ENCODE measurements at regions not wholly inside any gene's neighbourhood (a gene's known extent, or its start where the extent isn't known, plus 50 kb on each side); places are given as distances from the start of the nearest gene placed in this dataset.

DNA sequence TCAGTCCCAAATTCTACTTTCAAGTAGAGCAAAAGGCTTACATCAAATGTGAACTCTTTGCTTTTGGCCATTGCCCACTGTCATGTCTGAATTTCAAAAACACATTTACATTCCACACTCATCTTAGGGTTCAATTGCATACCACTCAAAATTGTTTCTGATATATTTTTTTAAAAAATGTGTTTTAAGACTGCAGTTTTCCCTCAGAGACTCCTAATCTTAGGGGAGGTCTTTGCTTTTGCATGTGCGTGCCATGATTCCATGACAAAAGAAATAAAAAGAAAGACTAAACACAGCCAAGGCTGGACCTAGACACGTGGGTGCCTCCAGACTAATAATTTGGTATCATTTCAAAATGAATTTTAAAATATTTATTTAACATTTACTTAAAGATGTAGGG, 396.8 kb upstream of the RASGRP1 start:
- Histone ChIP-seq H3K4ac (ENCODE audit: low read length) (no peak overlapping the region), H3K23ac (ENCODE audit: low read depth, low read length, poor library complexity) (no peak overlapping the region), H3K4me2 (ENCODE audit: insufficient read depth, low read length, poor library complexity, severe bottlenecking) (no peak overlapping the region), H2BK12ac (ENCODE audit: low read length) (no peak overlapping the region), H3K27ac (replicated peaks; ENCODE audit: low read length) (no peak overlapping the region), H4K91ac (ENCODE audit: low read depth, low read length, poor library complexity) (no peak overlapping the region), H3K36me3 (replicated peaks in 1 of 2; ENCODE audit: control insufficient read depth in 2 of 2, insufficient read depth in 2 of 2, low read length in 2 of 2) (no peaks in the 10 kb centered on the region), H3K14ac (ENCODE audit: low read length) (no peak overlapping the region), H3K4me3 (ENCODE audit: low read length in 2 of 2) (no peak overlapping the region), H3K27me3 (ENCODE audit: control insufficient read depth in 3 of 3, insufficient read depth in 3 of 3, low read depth in 1 of 3, low read length in 3 of 3) (no peaks in the 10 kb centered on the region), H2AFZ (ENCODE audit: low read length) (no peak overlapping the region), H2BK5ac (ENCODE audit: low read length) (no peak overlapping the region), H3K18ac (ENCODE audit: low read length) (no peak overlapping the region), H3K4me1 (ENCODE audit: control insufficient read depth in 2 of 2, insufficient read depth in 1 of 2, low read depth in 1 of 2, low read length in 2 of 2) (no peaks in the 10 kb centered on the region), H2BK120ac (ENCODE audit: low read depth, low read length) (no peak overlapping the region), H3K9me3 (replicated peaks in 1 of 2; ENCODE audit: control insufficient read depth in 2 of 2, insufficient read depth in 1 of 2, low read depth in 1 of 2, low read length in 2 of 2) (no peaks in the 10 kb centered on the region), H2AK5ac (ENCODE audit: low read depth, low read length) (no peak overlapping the region), H2BK15ac (ENCODE audit: low read length) (no peak overlapping the region), H4K8ac (ENCODE audit: low read depth, low read length) (no peak overlapping the region), H3K79me1 (ENCODE audit: low read depth, low read length) (no peaks in the 10 kb centered on the region), H3K9ac (ENCODE audit: low read depth, low read length, poor library complexity) (no peak overlapping the region)
- WGBS, 2 donors (ENCODE audit: extremely low coverage in 2 of 2, insufficient read length in 2 of 2, insufficient replicate concordance in 1 of 2): no CpG with 5 or more reads among the region's 2 CpGs
- no peak for DNase-seq (ENCODE audit: low spot score)

DNA sequence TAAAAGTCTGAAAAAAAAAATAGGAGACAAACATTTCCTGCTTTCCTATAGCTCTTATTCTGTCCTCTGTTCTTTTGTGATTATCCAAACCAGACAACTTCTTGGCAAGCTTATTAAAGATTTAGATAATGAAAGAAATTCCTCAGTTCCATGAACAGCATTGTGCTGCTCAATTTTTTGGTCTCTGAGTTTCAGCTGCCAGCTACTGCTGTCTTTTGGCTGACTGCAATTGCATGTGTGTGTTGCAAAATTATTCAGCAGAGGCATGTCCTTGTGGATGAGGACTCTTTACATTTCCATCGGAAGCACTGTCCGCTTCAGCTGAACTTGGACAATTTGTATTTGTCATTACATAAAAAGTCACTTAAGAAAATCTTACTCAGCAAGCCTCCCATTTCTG, 397.3 kb upstream of the RASGRP1 start:
- no peak overlapping the region for H3K23ac ChIP-seq (ENCODE audit: low read depth, low read length, poor library complexity)
- no peaks in the 10 kb centered on the region for H3K36me3 ChIP-seq (replicated peaks in 1 of 2; ENCODE audit: control insufficient read depth in 2 of 2, insufficient read depth in 2 of 2, low read length in 2 of 2)
- no peak overlapping the region for H2AK5ac ChIP-seq (ENCODE audit: low read depth, low read length)
- H3K4me2 ChIP-seq (ENCODE audit: insufficient read depth, low read length, poor library complexity, severe bottlenecking): no peak overlapping the region
- H2BK120ac ChIP-seq (ENCODE audit: low read depth, low read length): no peak overlapping the region
- H3K4ac ChIP-seq (ENCODE audit: low read length): no peak overlapping the region
- H3K18ac ChIP-seq (ENCODE audit: low read length): no peak overlapping the region
- H2BK15ac ChIP-seq (ENCODE audit: low read length): no peak overlapping the region
- H3K9me3 ChIP-seq (replicated peaks in 1 of 2; ENCODE audit: control insufficient read depth in 2 of 2, insufficient read depth in 1 of 2, low read depth in 1 of 2, low read length in 2 of 2): no peaks in the 10 kb centered on the region
- H2BK12ac ChIP-seq (ENCODE audit: low read length): no peak overlapping the region
- H2BK5ac ChIP-seq (ENCODE audit: low read length): no peak overlapping the region
- H3K9ac ChIP-seq (ENCODE audit: low read depth, low read length, poor library complexity): no peak overlapping the region
- no peak overlapping the region for H2AFZ ChIP-seq (ENCODE audit: low read length)
- H3K27me3 ChIP-seq (ENCODE audit: control insufficient read depth in 3 of 3, insufficient read depth in 3 of 3, low read depth in 1 of 3, low read length in 3 of 3): no peaks in the 10 kb centered on the region
- no peak overlapping the region for H4K8ac ChIP-seq (ENCODE audit: low read depth, low read length)
- H3K4me3 ChIP-seq (ENCODE audit: low read length in 2 of 2): no peak overlapping the region
- H3K14ac ChIP-seq (ENCODE audit: low read length): no peak overlapping the region
- no peaks in the 10 kb centered on the region for H3K79me1 ChIP-seq (ENCODE audit: low read depth, low read length)
- no peak overlapping the region for H4K91ac ChIP-seq (ENCODE audit: low read depth, low read length, poor library complexity)
- DNase-seq (ENCODE audit: low spot score): no peak
- no CpG with 5 or more reads among the region's 2 CpGs for WGBS, 2 donors (ENCODE audit: extremely low coverage in 2 of 2, insufficient read length in 2 of 2, insufficient replicate concordance in 1 of 2)
- no peak overlapping the region for H3K27ac ChIP-seq (replicated peaks; ENCODE audit: low read length)
- H3K4me1 ChIP-seq (ENCODE audit: control insufficient read depth in 2 of 2, insufficient read depth in 1 of 2, low read depth in 1 of 2, low read length in 2 of 2): no peaks in the 10 kb centered on the region

DNA sequence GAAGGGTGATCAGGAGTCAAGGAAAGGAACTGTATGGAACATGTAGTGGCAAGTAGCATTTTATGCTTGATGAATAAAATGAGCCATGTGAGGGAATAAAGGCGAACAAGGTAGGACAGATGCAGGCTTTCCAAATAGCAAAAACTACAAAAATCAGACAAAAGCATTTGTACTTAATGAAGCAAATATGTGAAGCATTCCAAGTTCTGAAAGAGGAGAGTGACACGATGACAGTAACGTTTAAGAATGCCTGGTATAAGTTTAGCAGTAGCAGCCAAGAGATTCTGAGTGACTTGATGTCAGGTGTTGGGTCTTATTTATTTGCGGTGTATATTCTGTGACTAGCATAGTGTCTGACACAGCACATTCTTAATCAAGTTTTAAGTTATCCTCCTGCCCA, 408.2 kb upstream of the RASGRP1 start:
- Histone ChIP-seq H2AFZ (ENCODE audit: low read length) (no peak overlapping the region), H2BK120ac (ENCODE audit: low read depth, low read length) (no peak overlapping the region), H2BK15ac (ENCODE audit: low read length) (no peak overlapping the region), H3K4me3 (ENCODE audit: low read length in 2 of 2) (no peak overlapping the region), H3K4me1 (ENCODE audit: control insufficient read depth in 2 of 2, insufficient read depth in 1 of 2, low read depth in 1 of 2, low read length in 2 of 2) (no peaks in the 10 kb centered on the region), H3K36me3 (replicated peaks in 1 of 2; ENCODE audit: control insufficient read depth in 2 of 2, insufficient read depth in 2 of 2, low read length in 2 of 2) (no peaks in the 10 kb centered on the region), H3K9ac (ENCODE audit: low read depth, low read length, poor library complexity) (no peak overlapping the region), H3K4ac (ENCODE audit: low read length) (no peak overlapping the region), H3K9me3 (replicated peaks in 1 of 2; ENCODE audit: control insufficient read depth in 2 of 2, insufficient read depth in 1 of 2, low read depth in 1 of 2, low read length in 2 of 2) (no peaks in the 10 kb centered on the region), H3K27ac (replicated peaks; ENCODE audit: low read length) (no peak overlapping the region), H3K14ac (ENCODE audit: low read length) (no peak overlapping the region), H3K18ac (ENCODE audit: low read length) (no peak overlapping the region), H4K8ac (ENCODE audit: low read depth, low read length) (no peak overlapping the region), H3K4me2 (ENCODE audit: insufficient read depth, low read length, poor library complexity, severe bottlenecking) (no peak overlapping the region), H2BK12ac (ENCODE audit: low read length) (no peak overlapping the region), H3K23ac (ENCODE audit: low read depth, low read length, poor library complexity) (no peak overlapping the region), H3K27me3 (ENCODE audit: control insufficient read depth in 3 of 3, insufficient read depth in 3 of 3, low read depth in 1 of 3, low read length in 3 of 3) (no peaks in the 10 kb centered on the region), H2AK5ac (ENCODE audit: low read depth, low read length) (no peak overlapping the region), H3K79me1 (ENCODE audit: low read depth, low read length) (no peaks in the 10 kb centered on the region), H2BK5ac (ENCODE audit: low read length) (no peak overlapping the region), H4K91ac (ENCODE audit: low read depth, low read length, poor library complexity) (no peak overlapping the region)
- no peak for DNase-seq (ENCODE audit: low spot score)
- no CpG with 5 or more reads among the region's 4 CpGs for WGBS, 2 donors (ENCODE audit: extremely low coverage in 2 of 2, insufficient read length in 2 of 2, insufficient replicate concordance in 1 of 2)

DNA sequence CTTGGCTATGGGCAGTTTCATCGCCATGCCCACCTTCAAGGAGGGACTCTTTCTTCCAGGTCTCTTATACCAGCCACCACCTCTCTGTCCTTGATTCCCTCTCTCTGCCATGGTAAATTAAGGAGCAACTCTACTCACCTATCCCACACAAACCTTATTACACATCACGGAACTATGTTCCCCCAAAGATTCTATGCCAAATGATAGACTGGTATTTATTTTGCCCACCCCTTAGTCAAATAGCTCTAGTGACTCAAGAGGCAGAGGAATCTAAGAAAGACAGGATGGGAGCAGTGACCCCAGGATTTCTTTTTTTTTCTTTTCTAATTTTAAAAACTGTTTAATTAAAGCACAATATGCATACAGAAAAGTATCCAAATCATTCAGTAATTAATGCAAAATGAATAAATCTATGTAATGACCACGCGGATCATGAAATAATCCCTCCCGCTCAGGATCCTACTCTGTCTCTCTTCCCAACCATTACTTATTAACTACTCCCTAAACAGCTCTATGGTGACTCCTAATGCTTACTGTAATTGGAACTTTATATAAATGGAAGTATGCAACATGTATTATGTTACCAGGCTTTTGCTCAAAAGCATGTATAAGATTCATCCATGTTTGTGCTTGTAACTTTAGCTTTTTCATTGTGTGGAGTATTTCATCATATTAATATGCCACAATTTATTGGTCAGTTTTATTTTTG, 410.8 kb upstream of the RASGRP1 start:
- H3K9ac ChIP-seq (ENCODE audit: low read depth, low read length, poor library complexity): no peak overlapping the region
- H2AK5ac ChIP-seq (ENCODE audit: low read depth, low read length): no peak overlapping the region
- H2BK5ac ChIP-seq (ENCODE audit: low read length): no peak overlapping the region
- no peak overlapping the region for H2BK15ac ChIP-seq (ENCODE audit: low read length)
- no peak overlapping the region for H2BK12ac ChIP-seq (ENCODE audit: low read length)
- H2BK120ac ChIP-seq (ENCODE audit: low read depth, low read length): no peak overlapping the region
- no peaks in the 10 kb centered on the region for H3K27me3 ChIP-seq (ENCODE audit: control insufficient read depth in 3 of 3, insufficient read depth in 3 of 3, low read depth in 1 of 3, low read length in 3 of 3)
- no peak overlapping the region for H3K27ac ChIP-seq (replicated peaks; ENCODE audit: low read length)
- no peaks in the 10 kb centered on the region for H3K36me3 ChIP-seq (replicated peaks in 1 of 2; ENCODE audit: control insufficient read depth in 2 of 2, insufficient read depth in 2 of 2, low read length in 2 of 2)
- H3K4ac ChIP-seq (ENCODE audit: low read length): no peak overlapping the region
- no peaks in the 10 kb centered on the region for H3K9me3 ChIP-seq (replicated peaks in 1 of 2; ENCODE audit: control insufficient read depth in 2 of 2, insufficient read depth in 1 of 2, low read depth in 1 of 2, low read length in 2 of 2)
- no peak overlapping the region for H4K8ac ChIP-seq (ENCODE audit: low read depth, low read length)
- H3K18ac ChIP-seq (ENCODE audit: low read length): no peak overlapping the region
- no peak for DNase-seq (ENCODE audit: low spot score)
- whole genome bisulfite sequencing, 2 donors (ENCODE audit: extremely low coverage in 2 of 2, insufficient read length in 2 of 2, insufficient replicate concordance in 1 of 2): no CpG with 5 or more reads among the region's 5 CpGs
- H4K91ac ChIP-seq (ENCODE audit: low read depth, low read length, poor library complexity): no peak overlapping the region
- H3K79me1 ChIP-seq (ENCODE audit: low read depth, low read length): no peaks in the 10 kb centered on the region
- H3K23ac ChIP-seq (ENCODE audit: low read depth, low read length, poor library complexity): no peak overlapping the region
- no peak overlapping the region for H2AFZ ChIP-seq (ENCODE audit: low read length)
- H3K14ac ChIP-seq (ENCODE audit: low read length): no peak overlapping the region
- no peak overlapping the region for H3K4me2 ChIP-seq (ENCODE audit: insufficient read depth, low read length, poor library complexity, severe bottlenecking)
- no peaks in the 10 kb centered on the region for H3K4me1 ChIP-seq (ENCODE audit: control insufficient read depth in 2 of 2, insufficient read depth in 1 of 2, low read depth in 1 of 2, low read length in 2 of 2)
- no peak overlapping the region for H3K4me3 ChIP-seq (ENCODE audit: low read length in 2 of 2)

Measured in neuronal stem cell (in vitro differentiated cells).